ENCODE measurements at regions not wholly inside any gene's neighbourhood (a gene's known extent, or its start where the extent isn't known, plus 50 kb on each side); places are given as distances from the start of the nearest gene placed in this dataset.

- no peak for DNase-seq
- H3K36me3 Mint-ChIP-seq (ENCODE audit: low read depth) = no peaks in the 10 kb centered on the region
- peaks cover 5% of the 10 kb centered on the region for H3K4me1 Mint-ChIP-seq (ENCODE audit: low read depth)
- no peaks in the 10 kb centered on the region for H3K9me3 Mint-ChIP-seq
- H3K27me3 Mint-ChIP-seq (ENCODE audit: insufficient read depth) = no peaks in the 10 kb centered on the region; the same call in 1 of the 2 replicates
- H3K27ac Mint-ChIP-seq = no peak overlapping the region
- H3K4me3 Mint-ChIP-seq = no peak overlapping the region
- TF ChIP-seq CTCF (IDR thresholded peaks at IDR 0.05) = no peak
Measured at GRCh38 chr20:34175079-34175478, 63.0 kb upstream of the EIF2S2 start.

- Mint-ChIP-seq H3K27ac (no peak overlapping the region), H3K4me1 (ENCODE audit: low read depth) (peaks cover 7% of the 10 kb centered on the region), H3K9me3 (no peaks in the 10 kb centered on the region), H3K27me3 (ENCODE audit: insufficient read depth) (no peaks in the 10 kb centered on the region; the same call in 1 of the 2 replicates), H3K36me3 (ENCODE audit: low read depth) (no peaks in the 10 kb centered on the region), H3K4me3 (no peak overlapping the region)
- no peak for TF ChIP-seq CTCF (IDR thresholded peaks at IDR 0.05)
- no peak for DNase-seq
Measured at GRCh38 chr20:34175879-34176278, 63.8 kb upstream of the EIF2S2 start.

GRCh38 chr20:34177052-34177451 is 64.2 kb upstream of the ASIP start:
- H3K4me3 Mint-ChIP-seq = no peak overlapping the region
- no peak for DNase-seq
- H3K36me3 Mint-ChIP-seq (ENCODE audit: low read depth) = no peaks in the 10 kb centered on the region

GRCh38 chr20:34179637-34180360 is 61.4 kb upstream of the ASIP start:
- peaks cover 8% of the 10 kb centered on the region; the same call in 1 of the 2 replicates for H3K27me3 Mint-ChIP-seq (ENCODE audit: insufficient read depth)
- no peak for TF ChIP-seq CTCF (IDR thresholded peaks at IDR 0.05)
- no peak overlapping the region for H3K4me3 Mint-ChIP-seq
- no peak overlapping the region for H3K27ac Mint-ChIP-seq
- H3K36me3 Mint-ChIP-seq (ENCODE audit: low read depth) = no peaks in the 10 kb centered on the region
- H3K9me3 Mint-ChIP-seq = no peaks in the 10 kb centered on the region
- DNase-seq = no peak
- peaks cover 7% of the 10 kb centered on the region for H3K4me1 Mint-ChIP-seq (ENCODE audit: low read depth)

More at GRCh38 chr20:34177052-34177451, 64.2 kb upstream of the ASIP start:
- Mint-ChIP-seq H3K27me3 (ENCODE audit: insufficient read depth) (peaks cover 3% of the 10 kb centered on the region; the same call in 1 of the 2 replicates), H3K4me1 (ENCODE audit: low read depth) (peaks cover 7% of the 10 kb centered on the region), H3K27ac (no peak overlapping the region), H3K9me3 (no peaks in the 10 kb centered on the region)
- no peak for TF ChIP-seq CTCF (IDR thresholded peaks at IDR 0.05)

GRCh38 chr20:34180460-34181120 is 60.6 kb upstream of the ASIP start:
- no peak for TF ChIP-seq CTCF (IDR thresholded peaks at IDR 0.05)
- no peak overlapping the region for H3K4me3 Mint-ChIP-seq
- H3K27me3 Mint-ChIP-seq (ENCODE audit: insufficient read depth) = peaks cover 13% of the 10 kb centered on the region; the same call in 1 of the 2 replicates
- no peak for DNase-seq
- no peaks in the 10 kb centered on the region for H3K36me3 Mint-ChIP-seq (ENCODE audit: low read depth)
- H3K4me1 Mint-ChIP-seq (ENCODE audit: low read depth) = peaks cover 13% of the 10 kb centered on the region
- no peak overlapping the region for H3K27ac Mint-ChIP-seq
- no peaks in the 10 kb centered on the region for H3K9me3 Mint-ChIP-seq
